ENCODE measurements at regions not wholly inside any gene's neighbourhood (a gene's known extent, or its start where the extent isn't known, plus 50 kb on each side); places are given as distances from the start of the nearest gene placed in this dataset.
"Not testable (repeated sequence)": the region's sequence is repeated elsewhere in the genome, so short reads cannot be mapped to it uniquely, and the experiment has no call there.

DNA sequence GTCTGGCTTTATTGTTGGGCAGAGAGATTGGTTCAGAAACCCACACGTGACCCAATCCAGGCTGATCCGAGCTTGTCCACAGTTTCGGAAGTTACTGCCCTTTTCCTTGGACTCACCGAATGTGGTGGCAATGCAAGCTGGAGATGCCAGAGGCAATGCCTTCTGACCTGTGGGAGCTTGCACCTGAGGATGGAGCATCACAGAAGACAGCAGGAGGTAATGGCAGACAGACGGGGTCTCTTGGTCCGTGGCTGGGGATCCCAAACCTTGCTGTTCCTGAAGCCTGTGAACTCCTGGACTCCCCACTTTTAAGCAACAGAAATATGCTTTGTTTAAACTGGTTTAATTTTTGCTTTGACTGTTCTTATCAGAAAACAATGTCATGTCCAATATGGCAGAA lies 265.2 kb upstream of the IRX1 start:
- 94% methylated on average over 6 of the region's 6 CpGs for WGBS (ENCODE audit: insufficient coverage)
- ChIA-PET CTCF (no interaction called here), POLR2A (no interaction called here)
- Histone ChIP-seq H3K27ac (ENCODE audit: insufficient read depth in 1 of 2, low read depth in 1 of 2, low read length in 2 of 2, poor library complexity in 1 of 2, severe bottlenecking in 2 of 2) (no peak overlapping the region), H3K36me3 (ENCODE audit: control insufficient read depth in 4 of 4, insufficient read depth in 4 of 4, low read length in 3 of 4) (no peaks in the 10 kb centered on the region), H3K4me1 (ENCODE audit: control extremely low read depth in 1 of 4, control insufficient read depth in 4 of 4, insufficient read depth in 4 of 4, low read length in 3 of 4) (no peaks in the 10 kb centered on the region), H3K27me3 (replicated peaks in 2 of 5; ENCODE audit: control insufficient read depth in 4 of 5, insufficient read depth in 5 of 5, low read length in 4 of 5) (no peaks in the 10 kb centered on the region), H3K9me3 (ENCODE audit: control extremely low read depth in 1 of 5, control insufficient read depth in 4 of 5, insufficient read depth in 2 of 5, low read depth in 1 of 5, low read length in 4 of 5) (no peaks in the 10 kb centered on the region), H3K4me3 (ENCODE audit: control insufficient read depth in 1 of 7, extremely low read depth in 1 of 7, insufficient read depth in 4 of 7, low read depth in 2 of 7, low read length in 6 of 7) (no peak overlapping the region)
- no peak for DNase-seq

DNA sequence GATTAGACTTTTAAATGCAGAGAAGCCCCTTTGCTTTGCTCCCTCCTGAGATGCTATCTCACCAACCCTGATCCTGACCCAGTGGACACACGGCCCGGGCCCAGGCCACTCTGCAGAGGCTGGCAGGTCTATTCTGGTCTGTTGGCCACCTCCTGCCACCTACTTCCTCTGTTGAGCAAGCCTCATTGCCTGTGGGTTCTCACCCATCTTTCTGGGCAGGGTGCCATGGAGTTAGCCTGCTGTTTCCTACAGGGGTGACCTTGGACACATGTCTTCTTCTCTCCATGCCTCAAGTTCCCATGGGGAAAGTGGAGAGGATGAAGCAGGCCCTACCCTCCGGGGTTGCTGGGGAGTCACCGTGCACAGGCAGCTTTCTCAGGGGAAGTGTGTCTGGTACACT lies 266.2 kb upstream of the IRX1 start:
- CTCF ChIA-PET = no interaction called here
- POLR2A ChIA-PET = no interaction called here

DNA sequence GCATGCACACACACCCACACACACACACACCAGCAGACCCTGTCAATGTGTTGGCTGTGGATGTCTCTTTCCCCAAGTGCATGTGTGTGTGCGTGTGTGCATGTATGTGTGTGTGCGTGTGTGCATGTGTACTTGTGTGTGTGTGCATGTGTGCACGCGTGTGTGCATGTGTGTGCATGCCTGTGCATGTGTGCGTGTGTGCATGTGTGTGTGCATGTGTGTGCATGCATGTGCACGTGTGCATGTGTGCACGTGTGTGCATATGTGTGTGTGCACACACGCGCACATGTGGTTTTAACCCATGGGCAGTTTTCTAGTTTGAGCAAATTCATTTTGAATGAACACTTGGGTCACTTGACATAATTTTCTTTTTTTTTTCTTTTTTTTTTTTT lies 268.8 kb upstream of the IRX1 start:
- POLR2A ChIA-PET = no interaction called here
- WGBS (ENCODE audit: insufficient coverage) = 90% methylated on average over 4 of the region's 9 CpGs
- no peak overlapping the region for H3K4me3 ChIP-seq (ENCODE audit: control insufficient read depth in 1 of 7, extremely low read depth in 1 of 7, insufficient read depth in 4 of 7, low read depth in 2 of 7, low read length in 6 of 7)
- no peaks in the 10 kb centered on the region for H3K36me3 ChIP-seq (ENCODE audit: control insufficient read depth in 4 of 4, insufficient read depth in 4 of 4, low read length in 3 of 4)
- peaks cover 0 to 3% (median 0%) of the 10 kb centered on the region in 5 experiments for H3K9me3 ChIP-seq (ENCODE audit: control extremely low read depth in 1 of 5, control insufficient read depth in 4 of 5, insufficient read depth in 2 of 5, low read depth in 1 of 5, low read length in 4 of 5)
- CTCF ChIA-PET = no interaction called here
- no peak overlapping the region for H3K27ac ChIP-seq (ENCODE audit: insufficient read depth in 1 of 2, low read depth in 1 of 2, low read length in 2 of 2, poor library complexity in 1 of 2, severe bottlenecking in 2 of 2)
- no peaks in the 10 kb centered on the region for H3K27me3 ChIP-seq (replicated peaks in 2 of 5; ENCODE audit: control insufficient read depth in 4 of 5, insufficient read depth in 5 of 5, low read length in 4 of 5)
- DNase-seq = no peak
- no peaks in the 10 kb centered on the region for H3K4me1 ChIP-seq (ENCODE audit: control extremely low read depth in 1 of 4, control insufficient read depth in 4 of 4, insufficient read depth in 4 of 4, low read length in 3 of 4)

More for the DNA sequence above, 266.2 kb upstream of the IRX1 start:
- Histone ChIP-seq H3K9me3 (ENCODE audit: control extremely low read depth in 1 of 5, control insufficient read depth in 4 of 5, insufficient read depth in 2 of 5, low read depth in 1 of 5, low read length in 4 of 5) (no peaks in the 10 kb centered on the region), H3K27me3 (replicated peaks in 2 of 5; ENCODE audit: control insufficient read depth in 4 of 5, insufficient read depth in 5 of 5, low read length in 4 of 5) (no peaks in the 10 kb centered on the region), H3K4me3 (ENCODE audit: control insufficient read depth in 1 of 7, extremely low read depth in 1 of 7, insufficient read depth in 4 of 7, low read depth in 2 of 7, low read length in 6 of 7) (no peak overlapping the region), H3K4me1 (ENCODE audit: control extremely low read depth in 1 of 4, control insufficient read depth in 4 of 4, insufficient read depth in 4 of 4, low read length in 3 of 4) (no peaks in the 10 kb centered on the region), H3K27ac (ENCODE audit: insufficient read depth in 1 of 2, low read depth in 1 of 2, low read length in 2 of 2, poor library complexity in 1 of 2, severe bottlenecking in 2 of 2) (no peak overlapping the region), H3K36me3 (ENCODE audit: control insufficient read depth in 4 of 4, insufficient read depth in 4 of 4, low read length in 3 of 4) (no peaks in the 10 kb centered on the region)
- DNase-seq = no peak
- WGBS (ENCODE audit: insufficient coverage) = 82% methylated on average over 4 of the region's 4 CpGs

DNA sequence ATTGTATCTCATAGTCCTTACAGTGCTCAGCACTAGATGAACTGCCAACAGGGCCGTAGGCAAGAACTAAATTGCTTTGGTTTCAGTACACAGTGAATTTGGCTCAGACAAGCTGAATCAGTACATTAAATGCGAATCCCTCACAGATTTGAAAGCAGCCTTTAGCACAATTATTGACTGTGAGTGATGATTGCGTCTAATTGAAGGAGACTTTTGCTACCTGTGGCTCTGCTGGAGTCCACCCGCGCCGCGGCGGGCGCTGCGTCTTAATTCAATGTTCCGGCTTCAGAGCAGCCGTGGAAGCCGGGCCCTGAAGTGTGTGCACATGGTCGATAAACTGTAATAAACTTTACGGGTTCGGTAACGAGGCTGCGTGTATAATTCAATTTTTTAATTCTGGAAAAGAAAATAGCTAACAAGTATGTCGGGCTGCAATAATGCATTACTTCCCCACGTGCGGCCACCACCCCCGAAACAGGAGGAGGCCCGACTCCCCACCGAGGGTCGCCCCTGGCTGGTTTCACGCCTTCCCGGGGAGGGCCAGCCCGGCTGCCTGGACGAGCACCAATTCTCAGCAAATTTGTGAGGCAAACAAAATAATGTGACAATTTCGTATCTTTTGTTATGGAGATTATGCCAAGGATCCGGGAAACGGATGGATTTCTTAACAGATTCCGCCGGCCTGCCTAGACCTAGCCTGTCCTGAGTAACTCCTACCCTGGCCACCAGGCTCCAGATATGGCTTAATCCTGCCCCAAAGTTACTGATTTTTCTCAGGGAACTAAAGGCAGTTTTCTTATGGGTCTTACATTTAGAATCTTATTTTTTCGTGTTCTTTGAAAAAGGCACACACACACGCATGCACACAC lies 269.4 kb upstream of the IRX1 start:
- no peak overlapping the region for H3K27ac ChIP-seq (ENCODE audit: insufficient read depth in 1 of 2, low read depth in 1 of 2, low read length in 2 of 2, poor library complexity in 1 of 2, severe bottlenecking in 2 of 2)
- 70% methylated on average over 31 of the region's 36 CpGs for WGBS (ENCODE audit: insufficient coverage)
- peaks cover 0 to 3% (median 0%) of the 10 kb centered on the region in 5 experiments for H3K9me3 ChIP-seq (ENCODE audit: control extremely low read depth in 1 of 5, control insufficient read depth in 4 of 5, insufficient read depth in 2 of 5, low read depth in 1 of 5, low read length in 4 of 5)
- no peak for DNase-seq
- no peaks in the 10 kb centered on the region for H3K4me1 ChIP-seq (ENCODE audit: control extremely low read depth in 1 of 4, control insufficient read depth in 4 of 4, insufficient read depth in 4 of 4, low read length in 3 of 4)
- no peak overlapping the region for H3K4me3 ChIP-seq (ENCODE audit: control insufficient read depth in 1 of 7, extremely low read depth in 1 of 7, insufficient read depth in 4 of 7, low read depth in 2 of 7, low read length in 6 of 7)
- ChIA-PET CTCF (no interaction called here), POLR2A (no interaction called here)
- H3K27me3 ChIP-seq (replicated peaks in 2 of 5; ENCODE audit: control insufficient read depth in 4 of 5, insufficient read depth in 5 of 5, low read length in 4 of 5) = no peaks in the 10 kb centered on the region
- H3K36me3 ChIP-seq (ENCODE audit: control insufficient read depth in 4 of 4, insufficient read depth in 4 of 4, low read length in 3 of 4) = no peaks in the 10 kb centered on the region

DNA sequence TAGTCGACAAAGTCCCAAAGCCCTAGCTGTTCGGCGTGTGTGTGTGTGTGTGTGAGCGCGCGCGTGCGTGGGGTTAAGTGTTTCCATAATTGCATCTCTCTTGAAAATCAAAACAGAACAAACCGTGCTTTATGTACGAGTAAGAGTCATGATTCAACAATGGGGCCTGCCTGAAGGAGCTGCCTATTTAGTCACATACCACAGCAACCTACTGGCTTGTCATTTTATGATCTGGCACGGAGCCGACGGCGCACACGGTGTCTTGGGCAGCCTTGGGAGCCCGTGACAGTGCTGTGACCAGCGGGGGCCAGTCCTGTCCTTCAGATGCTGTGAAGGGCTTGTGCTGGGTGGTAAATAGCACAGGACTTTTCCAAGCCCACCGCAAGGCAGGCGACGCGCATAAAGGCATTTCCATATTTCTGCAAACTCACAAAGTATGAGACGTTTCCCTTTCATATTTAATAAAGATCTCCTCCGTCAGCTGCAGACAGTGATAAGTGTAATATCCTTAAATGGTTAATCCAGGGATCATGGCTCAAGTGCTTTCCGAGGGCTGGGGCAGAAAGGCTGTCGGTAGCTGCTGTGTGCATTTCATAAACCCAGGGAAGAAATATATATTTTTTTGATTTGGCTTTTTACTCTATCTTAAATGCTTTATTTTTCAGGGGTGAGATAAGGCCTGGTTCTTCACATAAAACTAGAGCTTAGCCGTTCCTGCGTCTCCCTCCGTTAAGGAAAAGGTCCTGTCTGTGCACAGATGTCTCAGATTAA lies 270.2 kb upstream of the IRX1 start:
- H3K9me3 ChIP-seq (ENCODE audit: control extremely low read depth in 1 of 5, control insufficient read depth in 4 of 5, insufficient read depth in 2 of 5, low read depth in 1 of 5, low read length in 4 of 5) = peaks cover 0 to 3% (median 0%) of the 10 kb centered on the region in 5 experiments
- ChIA-PET POLR2A (no interaction called here), CTCF (no interaction called here)
- no peaks in the 10 kb centered on the region for H3K36me3 ChIP-seq (ENCODE audit: control insufficient read depth in 4 of 4, insufficient read depth in 4 of 4, low read length in 3 of 4)
- H3K4me3 ChIP-seq (ENCODE audit: control insufficient read depth in 1 of 7, extremely low read depth in 1 of 7, insufficient read depth in 4 of 7, low read depth in 2 of 7, low read length in 6 of 7) = no peak overlapping the region
- DNase-seq = peak in 1 of 3 donors; percentile 24
- H3K27me3 ChIP-seq (replicated peaks in 2 of 5; ENCODE audit: control insufficient read depth in 4 of 5, insufficient read depth in 5 of 5, low read length in 4 of 5) = no peaks in the 10 kb centered on the region
- 90% methylated on average over 11 of the region's 28 CpGs for WGBS (ENCODE audit: insufficient coverage)
- H3K4me1 ChIP-seq (ENCODE audit: control extremely low read depth in 1 of 4, control insufficient read depth in 4 of 4, insufficient read depth in 4 of 4, low read length in 3 of 4) = no peaks in the 10 kb centered on the region
- no peak overlapping the region for H3K27ac ChIP-seq (ENCODE audit: insufficient read depth in 1 of 2, low read depth in 1 of 2, low read length in 2 of 2, poor library complexity in 1 of 2, severe bottlenecking in 2 of 2)

DNA sequence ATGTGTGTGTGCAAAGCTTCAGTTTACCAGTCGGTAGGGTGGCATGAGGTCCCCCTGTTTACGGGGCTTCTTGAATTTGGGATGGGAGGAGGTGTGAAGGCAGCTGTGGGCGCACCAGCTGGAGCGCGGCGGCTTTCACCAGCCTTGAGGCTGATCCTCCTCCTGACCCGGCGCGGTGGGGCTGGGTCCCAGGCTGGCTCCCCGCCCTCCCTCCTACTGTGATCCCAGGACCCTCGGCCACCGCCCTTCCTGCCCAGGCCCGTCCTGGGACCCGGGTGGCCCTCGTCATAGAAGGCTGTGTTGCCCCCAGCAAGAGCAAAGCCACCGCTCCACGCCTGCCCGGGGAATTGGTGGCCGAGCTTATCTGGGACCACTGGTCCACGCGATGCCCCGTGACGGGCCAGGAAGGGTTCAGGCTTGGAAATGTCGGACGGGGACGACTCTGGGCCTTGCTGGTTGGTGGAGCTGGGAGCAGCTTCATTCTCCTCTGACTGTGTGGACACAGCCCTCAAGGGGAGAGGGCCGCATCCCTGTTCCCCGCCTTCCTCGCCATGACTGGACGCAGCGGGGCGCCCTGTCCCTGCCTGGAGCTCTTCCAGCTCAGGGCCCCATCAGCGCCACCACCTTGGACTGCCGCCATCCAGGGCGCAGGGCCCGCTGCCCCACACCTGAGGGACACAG lies 271.1 kb upstream of the IRX1 start:
- H3K4me1 ChIP-seq (ENCODE audit: control extremely low read depth in 1 of 4, control insufficient read depth in 4 of 4, insufficient read depth in 4 of 4, low read length in 3 of 4) = no peaks in the 10 kb centered on the region
- H3K9me3 ChIP-seq (ENCODE audit: control extremely low read depth in 1 of 5, control insufficient read depth in 4 of 5, insufficient read depth in 2 of 5, low read depth in 1 of 5, low read length in 4 of 5) = peaks cover 0 to 3% (median 0%) of the 10 kb centered on the region in 5 experiments
- H3K27me3 ChIP-seq (replicated peaks in 2 of 5; ENCODE audit: control insufficient read depth in 4 of 5, insufficient read depth in 5 of 5, low read length in 4 of 5) = no peaks in the 10 kb centered on the region
- no peaks in the 10 kb centered on the region for H3K36me3 ChIP-seq (ENCODE audit: control insufficient read depth in 4 of 4, insufficient read depth in 4 of 4, low read length in 3 of 4)
- peak in 2 of 3 donors; percentile 9 to 44 for DNase-seq
- H3K27ac ChIP-seq (ENCODE audit: insufficient read depth in 1 of 2, low read depth in 1 of 2, low read length in 2 of 2, poor library complexity in 1 of 2, severe bottlenecking in 2 of 2) = no peak overlapping the region
- WGBS (ENCODE audit: insufficient coverage) = 91% methylated on average over 31 of the region's 36 CpGs
- H3K4me3 ChIP-seq (ENCODE audit: control insufficient read depth in 1 of 7, extremely low read depth in 1 of 7, insufficient read depth in 4 of 7, low read depth in 2 of 7, low read length in 6 of 7) = no peak overlapping the region
- ChIA-PET POLR2A (no interaction called here), CTCF (no interaction called here)

DNA sequence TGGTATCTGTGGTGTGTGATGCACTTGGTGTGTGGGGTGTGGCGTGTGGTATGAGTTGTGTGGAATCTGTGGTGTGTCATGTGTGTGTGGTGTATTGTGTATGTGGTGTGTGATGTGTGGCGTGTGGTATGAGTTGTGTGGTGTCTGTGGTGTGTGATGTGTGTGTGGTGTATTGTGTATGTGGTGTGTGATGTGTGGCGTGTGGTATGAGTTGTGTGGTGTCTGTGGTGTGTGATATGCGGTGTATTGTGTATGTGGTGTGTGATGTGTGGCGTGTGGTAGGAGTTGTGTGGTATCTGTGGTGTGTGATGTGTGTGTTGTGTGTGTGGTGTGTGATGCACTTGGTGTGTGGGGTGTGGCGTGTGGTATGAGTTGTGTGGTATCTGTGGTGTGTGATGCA lies 271.7 kb upstream of the IRX1 start:
- 97% methylated on average over 5 of the region's 6 CpGs for WGBS (ENCODE audit: insufficient coverage)

More for the DNA sequence above, 271.7 kb upstream of the IRX1 start:
- DNase-seq; CTCF ChIA-PET; H3K4me3 ChIP-seq (ENCODE audit: control insufficient read depth in 1 of 7, extremely low read depth in 1 of 7, insufficient read depth in 4 of 7, low read depth in 2 of 7, low read length in 6 of 7); POLR2A ChIA-PET; H3K9me3 ChIP-seq (ENCODE audit: control extremely low read depth in 1 of 5, control insufficient read depth in 4 of 5, insufficient read depth in 2 of 5, low read depth in 1 of 5, low read length in 4 of 5); H3K4me1 ChIP-seq (ENCODE audit: control extremely low read depth in 1 of 4, control insufficient read depth in 4 of 4, insufficient read depth in 4 of 4, low read length in 3 of 4); H3K36me3 ChIP-seq (ENCODE audit: control insufficient read depth in 4 of 4, insufficient read depth in 4 of 4, low read length in 3 of 4); H3K27ac ChIP-seq (ENCODE audit: insufficient read depth in 1 of 2, low read depth in 1 of 2, low read length in 2 of 2, poor library complexity in 1 of 2, severe bottlenecking in 2 of 2); H3K27me3 ChIP-seq (replicated peaks in 2 of 5; ENCODE audit: control insufficient read depth in 4 of 5, insufficient read depth in 5 of 5, low read length in 4 of 5): not testable (repeated sequence)
